ENCODE measurements at regions not wholly inside any gene's neighbourhood (a gene's known extent, or its start where the extent isn't known, plus 50 kb on each side); places are given as distances from the start of the nearest gene placed in this dataset.

DNA sequence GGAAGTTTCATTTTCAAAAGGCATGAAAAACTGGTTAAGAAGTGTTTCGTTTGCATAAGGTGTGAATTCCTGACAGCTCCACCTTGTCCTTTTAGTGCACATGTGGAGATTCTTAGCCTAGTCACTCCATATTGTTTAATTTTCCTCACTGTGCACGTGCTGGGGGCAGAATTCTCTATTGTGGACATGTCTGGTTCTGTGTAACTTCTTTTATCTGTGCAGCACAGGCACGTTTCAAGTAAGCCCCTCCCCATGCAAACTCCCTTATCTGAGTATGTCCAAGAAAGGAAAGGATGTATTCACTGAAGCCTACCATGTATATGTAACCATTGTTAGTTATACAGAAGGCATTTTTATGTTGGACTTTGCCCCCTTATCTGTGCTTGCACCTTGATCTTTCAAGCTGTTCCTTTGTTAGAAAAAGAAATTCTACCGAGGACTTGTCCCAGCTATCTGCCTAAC is 1346.3 kb downstream of the REEP3 start:
- TF ChIP-seq CTCF (IDR thresholded peaks at IDR 0.05; ENCODE audit: poor library complexity) = no peak
- TF ChIP-seq EZH2phosphoT487 (IDR thresholded peaks at IDR 0.05; ENCODE audit: low read depth, severe bottlenecking, unreplicated experiment) = no peak

Measured in hepatocyte (in vitro differentiated cells).